HG02938 (cell line): ENCODE measurements at regions not wholly inside any gene's neighbourhood (a gene's known extent, or its start where the extent isn't known, plus 50 kb on each side); places are given as distances from the start of the nearest gene placed in this dataset.
A peak's percentile ranks its signal among the peaks of the same experiment; 100 is the strongest.
"Not testable (repeated sequence)": the region's sequence is repeated elsewhere in the genome, so short reads cannot be mapped to it uniquely, and the experiment has no call there.

Experiments used
- ATAC-seq: cut with Tn5 transposase; IDR thresholded peaks from one replicate; pipeline ENCODE4 v1.9.1; 2021; ENCODE audit warnings: mild to moderate bottlenecking, moderate library complexity; ENCODE audit not compliant: unreplicated experiment

- no peak for ATAC-seq
These were observed 185.7 kb upstream of the CRIM1 start for GRCh38 chr2:36169843-36170242.

- ATAC-seq: no peak
These were observed 187.5 kb upstream of the CRIM1 start for GRCh38 chr2:36168115-36168514.

- ATAC-seq: peak; percentile 72
These were observed 190.4 kb upstream of the CRIM1 start for GRCh38 chr2:36165132-36165531.

GRCh38 chr2:36163520-36164254, 191.9 kb upstream of the CRIM1 start:
- ATAC-seq: peak; percentile 67

GRCh38 chr2:36157093-36157492, 198.5 kb upstream of the CRIM1 start:
- ATAC-seq: not testable (repeated sequence)

GRCh38 chr2:36147670-36148390, 207.7 kb upstream of the CRIM1 start:
- peak; percentile 98 for ATAC-seq

- ATAC-seq: no peak
These were observed 208.8 kb upstream of the CRIM1 start for GRCh38 chr2:36146765-36147164.

- no peak for ATAC-seq
These were observed 215.2 kb upstream of the CRIM1 start for GRCh38 chr2:36140391-36140790.

- no peak for ATAC-seq
These were observed 218.0 kb upstream of the CRIM1 start for GRCh38 chr2:36137612-36138011.

GRCh38 chr2:36134281-36134680, 221.3 kb upstream of the CRIM1 start:
- ATAC-seq: no peak

GRCh38 chr2:36128359-36128758, 227.2 kb upstream of the CRIM1 start:
- no peak for ATAC-seq

- no peak for ATAC-seq
These were observed 229.9 kb upstream of the CRIM1 start for GRCh38 chr2:36125702-36126101.

GRCh38 chr2:36123995-36124394, 231.6 kb upstream of the CRIM1 start:
- ATAC-seq: no peak

GRCh38 chr2:36097022-36097421, 258.6 kb upstream of the CRIM1 start:
- no peak for ATAC-seq

GRCh38 chr2:36091844-36092741, 263.5 kb upstream of the CRIM1 start:
- ATAC-seq: not testable (repeated sequence)

GRCh38 chr2:36088716-36089328, 266.8 kb upstream of the CRIM1 start:
- no peak for ATAC-seq

- no peak for ATAC-seq
These were observed 268.2 kb upstream of the CRIM1 start for GRCh38 chr2:36087344-36087743.

- no peak for ATAC-seq
These were observed 275.8 kb upstream of the CRIM1 start for GRCh38 chr2:36079793-36080192.

GRCh38 chr2:36074008-36074407, 281.6 kb upstream of the CRIM1 start:
- no peak for ATAC-seq

GRCh38 chr2:36071698-36072097, 283.9 kb upstream of the CRIM1 start:
- ATAC-seq: no peak

GRCh38 chr2:36069074-36069473, 286.5 kb upstream of the CRIM1 start:
- no peak for ATAC-seq
